Thyroid gland (tissue), 4 donors: ENCODE measurements at regions not wholly inside any gene's neighbourhood (a gene's known extent, or its start where the extent isn't known, plus 50 kb on each side); places are given as distances from the start of the nearest gene placed in this dataset.
"Not testable (repeated sequence)": the region's sequence is repeated elsewhere in the genome, so short reads cannot be mapped to it uniquely, and the experiment has no call there.

Experiments
- DNase-seq, 2 donors: peaks; one replicate each; pipeline ENCODE4 v3.0.0-alpha.2; 2019
- H3K27ac ChIP-seq, 3 donors: fragments of 200-600 bp; sonication (generic); 1 replicate in 2 of 3; 2 replicates in 1 of 3; pipeline ENCODE4 v1.5.1; 2016 to 2019; ENCODE audit warnings: mild to moderate bottlenecking in 1 of 3, moderate library complexity in 1 of 3
- H3K27me3 ChIP-seq: fragments of 200-600 bp; sonication (generic); one replicate; pipeline ENCODE4 v1.5.1; 2019
- H3K36me3 ChIP-seq, 2 donors: fragments of 200-600 bp; sonication (generic); one replicate each; pipeline ENCODE4 v1.5.1; 2016 to 2019
- H3K4me1 ChIP-seq, 2 donors: fragments of 200-600 bp; sonication (generic); one replicate each; pipeline ENCODE4 v1.5.1; 2017 to 2019
- H3K4me3 ChIP-seq, 3 donors: fragments of 200-600 bp; sonication (generic); replicated peaks in 1 of 3; 1 replicate in 2 of 3; 2 replicates in 1 of 3; pipeline ENCODE4 v1.5.1; 2016; ENCODE audit warnings: mild to moderate bottlenecking in 1 of 3
- H3K9me3 ChIP-seq: fragments of 200-600 bp; sonication (generic); one replicate; pipeline ENCODE4 v1.5.1; 2017
- POLR2A ChIP-seq, 2 donors: fragments of 450-650 bp; IDR thresholded peaks; one replicate each; pipeline ENCODE4 v1.6.1; 2017; ENCODE audit warnings: antibody characterized with exemption in 2 of 2, mild to moderate bottlenecking in 2 of 2, moderate library complexity in 1 of 2
- WGBS, 2 donors: methylation state at CpG; one replicate each; pipeline ENCODE4 v1.1.5; 2017; 5-methylcytosine and 5-hydroxymethylcytosine counted together
- intact Hi-C: fragments of 100-400 bp; cut with DNase I; formaldehyde crosslinking; loops from one replicate; pipeline ENCODE4 v1.15.1; 2023
- TF ChIP-seq, protein P1 (sequence below), 6 experiments: fragments of 200-600 bp in 3 of 6; fragments of 450-650 bp in 3 of 6; sonication (generic) in 3 of 6; IDR thresholded peaks; one replicate each; pipeline ENCODE4 v1.5.1; 2016 to 2019; ENCODE audit warnings: antibody characterized with exemption in 6 of 6, mild to moderate bottlenecking in 2 of 6, inconsistent platforms in 1 of 6, moderate library complexity in 1 of 6

DNA sequence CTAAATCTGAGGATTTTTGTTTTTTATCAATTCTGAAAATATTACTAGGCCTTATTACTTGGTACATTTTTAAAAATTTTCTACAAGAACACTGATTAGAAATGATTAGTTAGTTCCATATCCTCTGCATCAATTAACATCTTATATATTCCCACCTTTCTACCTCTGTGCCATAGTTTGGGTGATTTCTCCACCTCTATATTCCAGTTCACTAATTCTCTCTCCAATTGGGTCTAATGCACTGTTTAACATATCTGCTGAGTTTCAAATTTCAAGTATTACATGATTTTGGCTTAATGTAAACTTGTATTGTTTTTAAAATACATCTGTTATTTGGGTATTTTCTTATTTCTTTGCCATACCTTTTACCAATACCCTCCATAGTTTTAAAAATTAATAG, 705.7 kb upstream of the SALL3 start:
- no peak for DNase-seq
- intact Hi-C loops: no loop called here
- Histone ChIP-seq H3K4me3 (no peak overlapping the region), H3K27me3 (no peaks in the 10 kb centered on the region), H3K4me1 (no peaks in the 10 kb centered on the region), H3K36me3 (no peaks in the 10 kb centered on the region), H3K27ac (no peak overlapping the region), H3K9me3 (no peaks in the 10 kb centered on the region)
- TF ChIP-seq, protein P1, sequence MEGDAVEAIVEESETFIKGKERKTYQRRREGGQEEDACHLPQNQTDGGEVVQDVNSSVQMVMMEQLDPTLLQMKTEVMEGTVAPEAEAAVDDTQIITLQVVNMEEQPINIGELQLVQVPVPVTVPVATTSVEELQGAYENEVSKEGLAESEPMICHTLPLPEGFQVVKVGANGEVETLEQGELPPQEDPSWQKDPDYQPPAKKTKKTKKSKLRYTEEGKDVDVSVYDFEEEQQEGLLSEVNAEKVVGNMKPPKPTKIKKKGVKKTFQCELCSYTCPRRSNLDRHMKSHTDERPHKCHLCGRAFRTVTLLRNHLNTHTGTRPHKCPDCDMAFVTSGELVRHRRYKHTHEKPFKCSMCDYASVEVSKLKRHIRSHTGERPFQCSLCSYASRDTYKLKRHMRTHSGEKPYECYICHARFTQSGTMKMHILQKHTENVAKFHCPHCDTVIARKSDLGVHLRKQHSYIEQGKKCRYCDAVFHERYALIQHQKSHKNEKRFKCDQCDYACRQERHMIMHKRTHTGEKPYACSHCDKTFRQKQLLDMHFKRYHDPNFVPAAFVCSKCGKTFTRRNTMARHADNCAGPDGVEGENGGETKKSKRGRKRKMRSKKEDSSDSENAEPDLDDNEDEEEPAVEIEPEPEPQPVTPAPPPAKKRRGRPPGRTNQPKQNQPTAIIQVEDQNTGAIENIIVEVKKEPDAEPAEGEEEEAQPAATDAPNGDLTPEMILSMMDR (IDR thresholded peaks at IDR 0.05): no peak

DNA sequence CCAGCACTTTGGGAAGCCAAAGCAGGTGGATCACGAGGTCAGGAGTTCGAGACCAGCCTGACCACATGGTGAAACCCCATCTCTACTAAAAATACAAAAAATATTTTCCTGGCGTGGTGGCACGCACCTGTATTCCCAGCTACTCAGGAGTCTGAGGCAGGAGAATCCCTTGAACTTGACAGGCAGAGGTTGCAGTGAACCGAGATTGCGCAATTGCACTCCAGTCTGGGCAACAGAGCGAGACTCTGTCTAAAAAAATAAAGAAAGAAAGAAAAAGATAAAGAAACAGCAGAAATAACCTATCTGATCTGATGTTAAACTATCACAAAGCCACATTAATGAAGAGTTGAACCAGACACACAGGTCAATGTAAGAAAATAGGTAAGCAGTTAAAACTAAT, 696.2 kb upstream of the SALL3 start:
- H3K4me3 ChIP-seq, H3K9me3 ChIP-seq, H3K4me1 ChIP-seq, intact Hi-C loops, H3K36me3 ChIP-seq, H3K27me3 ChIP-seq, H3K27ac ChIP-seq, DNase-seq: not testable (repeated sequence)
- 75 to 83% methylated on average over 7 of the region's 7 CpGs for WGBS, 2 donors

- no peak overlapping the region for H3K27ac ChIP-seq
- no peak overlapping the region for H3K4me3 ChIP-seq
- 66 to 71% methylated on average over 13 of the region's 13 CpGs for WGBS, 2 donors
- no peak for DNase-seq
- no peaks in the 10 kb centered on the region for H3K9me3 ChIP-seq
- TF ChIP-seq, protein P1 (IDR thresholded peaks at IDR 0.05): no peak
- no peaks in the 10 kb centered on the region for H3K4me1 ChIP-seq
- H3K27me3 ChIP-seq: no peaks in the 10 kb centered on the region
- H3K36me3 ChIP-seq: no peaks in the 10 kb centered on the region
- intact Hi-C loops: no loop called here
These were observed 686.8 kb upstream of the SALL3 start for GRCh38 chr18:78292618-78293380.

DNA sequence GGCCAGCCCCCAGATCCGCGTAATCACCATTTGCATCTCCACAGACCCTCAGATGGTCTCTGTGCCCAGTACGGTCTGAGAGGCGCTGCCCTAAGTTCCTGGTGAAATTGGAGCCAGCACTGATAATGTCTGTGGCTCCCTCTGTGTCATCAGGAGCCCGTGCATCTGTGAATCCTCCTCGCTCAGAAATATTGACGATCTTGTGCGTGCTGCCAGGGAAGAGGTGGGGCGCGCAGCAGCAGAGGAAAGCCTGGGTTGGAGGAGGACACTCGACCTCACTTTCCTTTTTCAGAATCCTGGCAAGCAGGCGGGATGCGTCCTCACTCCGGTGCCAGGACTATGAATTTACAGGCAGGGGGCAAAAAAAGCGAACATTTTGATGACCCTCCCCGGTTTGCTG, 686.1 kb upstream of the SALL3 start:
- Histone ChIP-seq H3K27ac (no peak overlapping the region), H3K27me3 (no peaks in the 10 kb centered on the region), H3K4me3 (no peak overlapping the region), H3K4me1 (no peaks in the 10 kb centered on the region), H3K36me3 (no peaks in the 10 kb centered on the region), H3K9me3 (no peaks in the 10 kb centered on the region)
- no peak for TF ChIP-seq POLR2A (IDR thresholded peaks at IDR 0.05)
- TF ChIP-seq, protein P1 (IDR thresholded peaks at IDR 0.05): no peak
- DNase-seq: no peak
- WGBS, 2 donors: 50 to 61% methylated on average over 16 of the region's 16 CpGs
- intact Hi-C loops: no loop called here

DNA sequence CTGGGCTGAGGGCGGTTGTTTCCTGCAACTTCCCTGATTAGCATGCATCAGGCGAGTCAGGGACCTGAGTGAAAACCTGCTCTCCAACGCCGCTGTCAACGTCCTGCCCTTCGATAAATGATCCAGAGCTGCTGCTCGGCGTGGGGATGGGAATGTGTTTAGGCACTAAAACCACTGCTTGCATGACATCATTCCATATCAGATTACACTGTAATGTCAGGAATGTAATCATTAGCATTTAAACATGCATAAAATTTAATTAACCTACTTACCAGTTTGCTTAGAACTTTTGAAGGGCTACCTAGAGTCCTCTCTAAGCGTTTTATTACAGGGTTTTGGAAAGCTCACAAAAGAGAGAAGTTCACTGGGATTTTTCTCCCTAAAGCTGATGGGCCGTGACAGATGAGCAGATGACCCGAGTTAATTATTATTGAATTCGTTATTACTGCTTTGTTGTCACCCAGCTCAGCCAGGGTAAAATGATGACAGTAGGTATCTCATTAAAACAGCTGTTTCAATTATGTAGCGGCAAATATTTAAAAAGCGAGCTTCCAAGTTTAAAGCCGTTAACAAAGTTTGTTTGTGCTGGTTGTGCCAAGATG, 685.6 kb upstream of the SALL3 start:
- 64 to 65% methylated on average over 13 to 15 of the region's 15 CpGs for WGBS, 2 donors
- no peaks in the 10 kb centered on the region for H3K4me1 ChIP-seq
- H3K9me3 ChIP-seq: no peaks in the 10 kb centered on the region
- no peaks in the 10 kb centered on the region for H3K27me3 ChIP-seq
- DNase-seq: no peak
- no peak overlapping the region for H3K27ac ChIP-seq
- intact Hi-C loops: no loop called here
- H3K36me3 ChIP-seq: no peaks in the 10 kb centered on the region
- no peak overlapping the region for H3K4me3 ChIP-seq
- TF ChIP-seq POLR2A (IDR thresholded peaks at IDR 0.05): no peak
- TF ChIP-seq, protein P1 (IDR thresholded peaks at IDR 0.05): no peak
